Muscle layer of duodenum (tissue), 2 donors: ENCODE measurements at regions not wholly inside any gene's neighbourhood (a gene's known extent, or its start where the extent isn't known, plus 50 kb on each side); places are given as distances from the start of the nearest gene placed in this dataset.

Experiments
- H3K27ac ChIP-seq: one replicate; pipeline ENCODE4 v1.7.0; 2013; ENCODE audit warnings: mild to moderate bottlenecking, low read length
- H3K27me3 ChIP-seq: one replicate; pipeline ENCODE4 v1.7.0; 2013; ENCODE audit warnings: low read depth, mild to moderate bottlenecking, control low read depth, low read length
- H3K36me3 ChIP-seq, 2 donors: one replicate each; pipeline ENCODE4 v1.7.0; 2013; ENCODE audit warnings: low read length in 2 of 2, control low read depth in 1 of 2, mild to moderate bottlenecking in 1 of 2; ENCODE audit not compliant: insufficient read depth in 2 of 2, control insufficient read depth in 1 of 2
- H3K4me1 ChIP-seq, 2 donors: one replicate each; pipeline ENCODE4 v1.7.0; 2013; ENCODE audit warnings: low read length in 2 of 2, mild to moderate bottlenecking in 2 of 2, control low read depth in 1 of 2, moderate library complexity in 1 of 2; ENCODE audit not compliant: insufficient read depth in 2 of 2, control insufficient read depth in 1 of 2
- H3K4me3 ChIP-seq, 2 donors: one replicate each; pipeline ENCODE4 v1.7.0; 2013; ENCODE audit warnings: low read length in 2 of 2, low read depth in 1 of 2, mild to moderate bottlenecking in 1 of 2
- H3K9me3 ChIP-seq, 2 donors: one replicate each; pipeline ENCODE4 v1.7.0; 2013; ENCODE audit warnings: low read length in 2 of 2, control low read depth in 1 of 2, mild to moderate bottlenecking in 1 of 2; ENCODE audit not compliant: control insufficient read depth in 1 of 2
- donor health status: healthy.

GRCh38 chr6:113162739-113163138 lies 694.4 kb upstream of the MARCKS start:
- Histone ChIP-seq H3K27me3 (no peaks in the 10 kb centered on the region), H3K4me1 (no peaks in the 10 kb centered on the region), H3K36me3 (no peaks in the 10 kb centered on the region), H3K9me3 (no peaks in the 10 kb centered on the region), H3K27ac (no peak overlapping the region), H3K4me3 (no peak overlapping the region)

GRCh38 chr6:113168057-113168456 lies 689.1 kb upstream of the MARCKS start:
- Histone ChIP-seq H3K27me3 (no peaks in the 10 kb centered on the region), H3K9me3 (no peaks in the 10 kb centered on the region), H3K4me3 (no peak overlapping the region), H3K4me1 (no peaks in the 10 kb centered on the region), H3K27ac (no peak overlapping the region), H3K36me3 (no peaks in the 10 kb centered on the region)

GRCh38 chr6:113169484-113169883 lies 687.7 kb upstream of the MARCKS start:
- H3K36me3 ChIP-seq: no peaks in the 10 kb centered on the region
- no peak overlapping the region for H3K27ac ChIP-seq
- H3K9me3 ChIP-seq: no peaks in the 10 kb centered on the region
- no peaks in the 10 kb centered on the region for H3K4me1 ChIP-seq
- H3K4me3 ChIP-seq: no peak overlapping the region
- H3K27me3 ChIP-seq: no peaks in the 10 kb centered on the region

- no peaks in the 10 kb centered on the region for H3K4me1 ChIP-seq
- H3K27me3 ChIP-seq: no peaks in the 10 kb centered on the region
- H3K27ac ChIP-seq: no peak overlapping the region
- H3K36me3 ChIP-seq: no peaks in the 10 kb centered on the region
- H3K9me3 ChIP-seq: no peaks in the 10 kb centered on the region
- no peak overlapping the region for H3K4me3 ChIP-seq
Observed at GRCh38 chr6:113170454-113170853, 686.7 kb upstream of the MARCKS start.

- Histone ChIP-seq H3K36me3 (no peaks in the 10 kb centered on the region), H3K9me3 (no peaks in the 10 kb centered on the region), H3K27ac (no peak overlapping the region), H3K4me1 (no peaks in the 10 kb centered on the region), H3K27me3 (no peaks in the 10 kb centered on the region), H3K4me3 (no peak overlapping the region)
Observed at GRCh38 chr6:113171882-113172281, 685.3 kb upstream of the MARCKS start.

- Histone ChIP-seq H3K4me1 (no peaks in the 10 kb centered on the region), H3K27me3 (no peaks in the 10 kb centered on the region), H3K4me3 (no peak overlapping the region), H3K27ac (no peak overlapping the region), H3K36me3 (no peaks in the 10 kb centered on the region), H3K9me3 (no peaks in the 10 kb centered on the region)
Observed at GRCh38 chr6:113172531-113172966, 684.6 kb upstream of the MARCKS start.

GRCh38 chr6:113178349-113178748 lies 678.8 kb upstream of the MARCKS start:
- Histone ChIP-seq H3K4me3 (no peak overlapping the region), H3K27ac (no peak overlapping the region), H3K4me1 (no peaks in the 10 kb centered on the region), H3K36me3 (no peaks in the 10 kb centered on the region), H3K27me3 (no peaks in the 10 kb centered on the region), H3K9me3 (no peaks in the 10 kb centered on the region)

GRCh38 chr6:113181164-113181563 lies 676.0 kb upstream of the MARCKS start:
- no peaks in the 10 kb centered on the region for H3K27me3 ChIP-seq

GRCh38 chr6:113182370-113183141 lies 674.6 kb upstream of the MARCKS start:
- no peaks in the 10 kb centered on the region for H3K9me3 ChIP-seq
- no peak overlapping the region for H3K4me3 ChIP-seq
- H3K36me3 ChIP-seq: no peaks in the 10 kb centered on the region
- H3K27me3 ChIP-seq: no peaks in the 10 kb centered on the region
- no peak overlapping the region for H3K27ac ChIP-seq
- H3K4me1 ChIP-seq: no peaks in the 10 kb centered on the region

More at GRCh38 chr6:113181164-113181563, 676.0 kb upstream of the MARCKS start:
- no peaks in the 10 kb centered on the region for H3K9me3 ChIP-seq
- H3K4me3 ChIP-seq: no peak overlapping the region
- no peak overlapping the region for H3K27ac ChIP-seq
- H3K4me1 ChIP-seq: no peaks in the 10 kb centered on the region
- H3K36me3 ChIP-seq: no peaks in the 10 kb centered on the region

GRCh38 chr6:113184291-113184690 lies 672.9 kb upstream of the MARCKS start:
- Histone ChIP-seq H3K4me3 (no peak overlapping the region), H3K27me3 (no peaks in the 10 kb centered on the region), H3K9me3 (no peaks in the 10 kb centered on the region), H3K36me3 (no peaks in the 10 kb centered on the region), H3K27ac (no peak overlapping the region), H3K4me1 (no peaks in the 10 kb centered on the region)

- H3K4me1 ChIP-seq: no peaks in the 10 kb centered on the region
- no peaks in the 10 kb centered on the region for H3K36me3 ChIP-seq
- no peaks in the 10 kb centered on the region for H3K9me3 ChIP-seq
- no peaks in the 10 kb centered on the region for H3K27me3 ChIP-seq
- H3K27ac ChIP-seq: no peak overlapping the region
- no peak overlapping the region for H3K4me3 ChIP-seq
Observed at GRCh38 chr6:113184736-113185135, 672.4 kb upstream of the MARCKS start.

GRCh38 chr6:113185299-113185698 lies 671.8 kb upstream of the MARCKS start:
- no peaks in the 10 kb centered on the region for H3K4me1 ChIP-seq
- H3K4me3 ChIP-seq: no peak overlapping the region
- H3K36me3 ChIP-seq: no peaks in the 10 kb centered on the region
- no peak overlapping the region for H3K27ac ChIP-seq
- no peaks in the 10 kb centered on the region for H3K27me3 ChIP-seq
- H3K9me3 ChIP-seq: no peaks in the 10 kb centered on the region
